SK-N-MC (cell line): ENCODE measurements at regions not wholly inside any gene's neighbourhood (a gene's known extent, or its start where the extent isn't known, plus 50 kb on each side); places are given as distances from the start of the nearest gene placed in this dataset.

Experiments used
- EZH2 ChIP-seq: fragments of 200-600 bp; sonication (generic); IDR thresholded peaks from one replicate; pipeline ENCODE4 v1.6.1; 2017; ENCODE audit warnings: antibody characterized with exemption
- FOXP2 ChIP-seq: optimal IDR thresholded peaks from 2 replicates; pipeline ENCODE3; 2011; ENCODE audit warnings: mild to moderate bottlenecking, moderate library complexity; ENCODE audit not compliant: insufficient read depth; ENCODE audit errors: extremely low read length, control extremely low read depth
- POLR2AphosphoS5 ChIP-seq: IDR thresholded peaks from 2 replicates; pipeline ENCODE4 v1.6.1; 2012; ENCODE audit warnings: mild to moderate bottlenecking, low read depth, low read length, borderline replicate concordance

DNA sequence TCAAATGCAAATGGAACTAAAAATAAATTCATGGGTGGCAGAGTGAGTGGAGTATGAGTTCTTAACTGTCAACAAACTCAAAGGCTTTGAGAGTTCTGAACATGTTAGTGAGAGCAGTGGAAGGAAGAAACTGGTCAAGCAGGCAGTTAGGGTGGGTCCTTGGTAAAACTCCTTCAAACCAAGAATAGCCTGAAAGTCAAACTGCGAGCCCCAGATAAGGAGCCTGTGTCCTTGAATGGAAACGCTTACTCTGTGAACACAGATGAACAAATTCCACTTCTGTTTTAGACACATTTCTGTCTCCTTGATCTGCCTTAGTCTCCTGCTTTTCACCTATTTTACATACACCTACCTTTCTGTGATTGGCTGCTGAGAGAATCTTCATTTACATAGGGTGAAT is 129.4 kb upstream of the PCDH18 start:
- TF ChIP-seq POLR2AphosphoS5 = no peak
- no peak for TF ChIP-seq EZH2
- TF ChIP-seq FOXP2 = no peak
